Neural cell (in vitro differentiated cells): ENCODE measurements at regions not wholly inside any gene's neighbourhood (a gene's known extent, or its start where the extent isn't known, plus 50 kb on each side); places are given as distances from the start of the nearest gene placed in this dataset.

Experiments used
- H2AFZ ChIP-seq: fragments of 200-600, 300-800 bp; sonication (generic), shearing (Covaris generic); 2 replicates; pipeline ENCODE4 v1.6.0; 2014; ENCODE audit warnings: low read depth, mild to moderate bottlenecking, antibody characterized with exemption, low read length, moderate library complexity
- H3F3A ChIP-seq: fragments of 200-600 bp; shearing (Covaris generic); 2 replicates; pipeline ENCODE4 v1.6.1; 2016; ENCODE audit warnings: mild to moderate bottlenecking, moderate library complexity, mixed read lengths, antibody characterized with exemption, low read length; ENCODE audit not compliant: insufficient read depth, poor library complexity, severe bottlenecking
- H3K27ac ChIP-seq: fragments of 200-600, 300-800 bp; sonication (generic), shearing (Covaris generic); 2 replicates; pipeline ENCODE4 v1.5.1; 2014; ENCODE audit warnings: mild to moderate bottlenecking, low read length, moderate library complexity
- H3K27me3 ChIP-seq: fragments of 300-800, 200-600 bp; sonication (generic), shearing (Covaris generic); 2 replicates; pipeline ENCODE4 v1.6.0; 2014; ENCODE audit warnings: mild to moderate bottlenecking, low read depth, low read length, moderate library complexity; ENCODE audit not compliant: insufficient read depth
- H3K36me3 ChIP-seq: fragments of 300-800, 200-600 bp; sonication (generic), shearing (Covaris generic); 2 replicates; pipeline ENCODE4 v1.5.1; 2014; ENCODE audit warnings: mild to moderate bottlenecking, antibody characterized with exemption, low read length, moderate library complexity; ENCODE audit not compliant: insufficient read depth
- H3K4me2 ChIP-seq: fragments of 300-800, 200-600 bp; sonication (generic), shearing (Covaris generic); 2 replicates; pipeline ENCODE4 v1.6.0; 2014; ENCODE audit warnings: mild to moderate bottlenecking, low read length
- H3K4me3 ChIP-seq: fragments of 300-800, 200-600 bp; sonication (generic), shearing (Covaris generic); 2 replicates; pipeline ENCODE4 v1.5.1; 2014; ENCODE audit warnings: mild to moderate bottlenecking, low read length, moderate library complexity
- H3K79me2 ChIP-seq: fragments of 200-600 bp; shearing (Covaris generic); replicated peaks from 2 replicates; pipeline ENCODE4 v1.6.0; 2014; ENCODE audit warnings: mild to moderate bottlenecking, low read length, moderate library complexity; ENCODE audit not compliant: insufficient read depth
- H3K9ac ChIP-seq: fragments of 300-800, 200-600 bp; sonication (generic), shearing (Covaris generic); 2 replicates; pipeline ENCODE4 v1.6.1; 2016; ENCODE audit warnings: mild to moderate bottlenecking, low read length, mixed read lengths
- H3K9me2 ChIP-seq: fragments of 200-600 bp; shearing (Covaris generic); 2 replicates; pipeline ENCODE4 v1.6.1; 2016; ENCODE audit warnings: mild to moderate bottlenecking, low read length, mixed read lengths; ENCODE audit not compliant: insufficient read depth
- H3K9me3 ChIP-seq: fragments of 200-600, 300-800 bp; sonication (generic), shearing (Covaris generic); 2 replicates; pipeline ENCODE4 v1.6.1; 2016; ENCODE audit warnings: mild to moderate bottlenecking, mixed run types, low read length, moderate library complexity, mixed read lengths
- H4K20me1 ChIP-seq: fragments of 200-600 bp; shearing (Covaris generic); 2 replicates; pipeline ENCODE4 v1.6.1; 2016; ENCODE audit warnings: mild to moderate bottlenecking, mixed run types; ENCODE audit not compliant: insufficient read depth
- CTCF ChIP-seq: fragments of 450-650 bp; IDR thresholded peaks from 2 replicates; pipeline ENCODE4 v1.5.1; 2014; ENCODE audit warnings: antibody characterized with exemption, mild to moderate bottlenecking, moderate library complexity; ENCODE audit not compliant: poor library complexity, severe bottlenecking
- EP300 ChIP-seq: fragments of 450-650 bp; conservative IDR thresholded peaks from 2 replicates; pipeline ENCODE4 v1.6.1; 2014; ENCODE audit warnings: antibody characterized with exemption, mild to moderate bottlenecking, moderate library complexity; ENCODE audit not compliant: poor library complexity, severe bottlenecking
- EZH2 ChIP-seq: fragments of 200-600, 300-800 bp; shearing (Covaris generic), sonication (generic); IDR thresholded peaks from 2 replicates; pipeline ENCODE4 v1.6.1; 2014; ENCODE audit warnings: antibody characterized with exemption, low read length, borderline replicate concordance, mild to moderate bottlenecking; ENCODE audit not compliant: insufficient read depth, poor library complexity, severe bottlenecking
- MXI1 ChIP-seq: fragments of 450-650 bp; conservative IDR thresholded peaks from 2 replicates; pipeline ENCODE4 v1.6.1; 2014; ENCODE audit warnings: antibody characterized with exemption, mild to moderate bottlenecking; ENCODE audit not compliant: poor library complexity, severe bottlenecking
- POLR2AphosphoS5 ChIP-seq: IDR thresholded peaks from 2 replicates; pipeline ENCODE4 v1.6.1; 2012
- RAD21 ChIP-seq: fragments of 450-650 bp; conservative IDR thresholded peaks from 2 replicates; pipeline ENCODE4 v1.6.1; 2014; ENCODE audit warnings: antibody characterized with exemption, mild to moderate bottlenecking, moderate library complexity
- REST ChIP-seq: IDR thresholded peaks from 2 replicates; pipeline ENCODE4 v1.6.1; 2012; ENCODE audit warnings: borderline replicate concordance
- SMC3 ChIP-seq: fragments of 450-650 bp; conservative IDR thresholded peaks from 2 replicates; pipeline ENCODE4 v1.6.1; 2014; ENCODE audit warnings: antibody characterized with exemption, mild to moderate bottlenecking, moderate library complexity; ENCODE audit not compliant: poor library complexity
- TAF1 ChIP-seq: IDR thresholded peaks from 2 replicates; pipeline ENCODE4 v1.6.1; 2012; ENCODE audit warnings: low read depth

- Histone ChIP-seq H3K36me3 (no peaks in the 10 kb centered on the region), H3K27ac (no peak overlapping the region), H3K9ac (no peak overlapping the region), H2AFZ (no peak overlapping the region), H3K9me2 (no peaks in the 10 kb centered on the region), H4K20me1 (no peaks in the 10 kb centered on the region), H3F3A (peaks cover 5% of the 10 kb centered on the region), H3K4me3 (no peak overlapping the region), H3K79me2 (no peaks in the 10 kb centered on the region), H3K9me3 (no peaks in the 10 kb centered on the region), H3K27me3 (no peaks in the 10 kb centered on the region), H3K4me2 (no peak overlapping the region)
- no peak for TF ChIP-seq CTCF
- no peak for TF ChIP-seq EP300
- TF ChIP-seq REST = no peak
- TF ChIP-seq RAD21 = no peak
- no peak for TF ChIP-seq TAF1
- no peak for TF ChIP-seq POLR2AphosphoS5
- no peak for TF ChIP-seq MXI1
- no peak for TF ChIP-seq EZH2
Measured at GRCh38 chr7:108648989-108649388, 79.3 kb downstream of the DNAJB9 start.

- Histone ChIP-seq H3K36me3 (no peaks in the 10 kb centered on the region), H3K27me3 (no peaks in the 10 kb centered on the region), H3K79me2 (no peaks in the 10 kb centered on the region), H4K20me1 (no peaks in the 10 kb centered on the region), H3K9me2 (no peaks in the 10 kb centered on the region), H3F3A (peaks cover 5% of the 10 kb centered on the region), H3K27ac (no peak overlapping the region), H3K9me3 (no peaks in the 10 kb centered on the region), H2AFZ (no peak overlapping the region), H3K9ac (no peak overlapping the region), H3K4me3 (no peak overlapping the region), H3K4me2 (no peak overlapping the region)
- TF ChIP-seq POLR2AphosphoS5 (no peak), SMC3 (no peak), CTCF (no peak), EP300 (no peak), MXI1 (no peak), EZH2 (no peak), REST (no peak), RAD21 (no peak), TAF1 (no peak)
Measured at GRCh38 chr7:108650467-108650866, 80.8 kb downstream of the DNAJB9 start.
